ENCODE measurements at regions not wholly inside any gene's neighbourhood (a gene's known extent, or its start where the extent isn't known, plus 50 kb on each side); places are given as distances from the start of the nearest gene placed in this dataset.

DNA sequence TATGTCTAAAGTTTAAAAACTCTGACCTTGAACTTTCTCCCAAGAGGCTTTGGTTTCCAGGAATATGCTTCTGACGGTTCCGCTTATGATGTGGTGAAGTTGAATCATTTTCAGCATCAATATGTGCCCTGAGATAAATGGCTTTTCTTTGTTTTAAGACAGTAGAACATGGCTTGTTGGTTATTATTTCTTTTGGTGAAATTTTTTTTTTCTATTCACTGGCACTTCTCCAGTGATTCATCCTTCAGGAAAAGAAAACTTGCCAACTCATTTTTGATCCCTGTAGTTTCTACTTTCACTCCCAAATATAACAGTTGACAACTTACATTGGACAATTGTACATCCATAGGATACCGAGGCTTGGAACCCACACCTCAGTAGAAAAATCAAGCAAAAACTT is 1301.2 kb upstream of the FLRT2 start:
- H3K4me1 Mint-ChIP-seq (ENCODE audit: unreplicated experiment): peaks cover 11% of the 10 kb centered on the region
- H3K27ac Mint-ChIP-seq (ENCODE audit: unreplicated experiment): no peak overlapping the region
- TF ChIP-seq, protein P1, sequence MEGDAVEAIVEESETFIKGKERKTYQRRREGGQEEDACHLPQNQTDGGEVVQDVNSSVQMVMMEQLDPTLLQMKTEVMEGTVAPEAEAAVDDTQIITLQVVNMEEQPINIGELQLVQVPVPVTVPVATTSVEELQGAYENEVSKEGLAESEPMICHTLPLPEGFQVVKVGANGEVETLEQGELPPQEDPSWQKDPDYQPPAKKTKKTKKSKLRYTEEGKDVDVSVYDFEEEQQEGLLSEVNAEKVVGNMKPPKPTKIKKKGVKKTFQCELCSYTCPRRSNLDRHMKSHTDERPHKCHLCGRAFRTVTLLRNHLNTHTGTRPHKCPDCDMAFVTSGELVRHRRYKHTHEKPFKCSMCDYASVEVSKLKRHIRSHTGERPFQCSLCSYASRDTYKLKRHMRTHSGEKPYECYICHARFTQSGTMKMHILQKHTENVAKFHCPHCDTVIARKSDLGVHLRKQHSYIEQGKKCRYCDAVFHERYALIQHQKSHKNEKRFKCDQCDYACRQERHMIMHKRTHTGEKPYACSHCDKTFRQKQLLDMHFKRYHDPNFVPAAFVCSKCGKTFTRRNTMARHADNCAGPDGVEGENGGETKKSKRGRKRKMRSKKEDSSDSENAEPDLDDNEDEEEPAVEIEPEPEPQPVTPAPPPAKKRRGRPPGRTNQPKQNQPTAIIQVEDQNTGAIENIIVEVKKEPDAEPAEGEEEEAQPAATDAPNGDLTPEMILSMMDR (IDR thresholded peaks at IDR 0.05): no peak
- DNase-seq (ENCODE audit: extremely low spot score, unreplicated experiment): no peak
- no peaks in the 10 kb centered on the region for H3K27me3 Mint-ChIP-seq (ENCODE audit: unreplicated experiment)
- H3K36me3 Mint-ChIP-seq (ENCODE audit: unreplicated experiment): no peaks in the 10 kb centered on the region
- H3K4me3 Mint-ChIP-seq (ENCODE audit: unreplicated experiment): no peak overlapping the region
- H3K9me3 Mint-ChIP-seq (ENCODE audit: unreplicated experiment): no peaks in the 10 kb centered on the region

DNA sequence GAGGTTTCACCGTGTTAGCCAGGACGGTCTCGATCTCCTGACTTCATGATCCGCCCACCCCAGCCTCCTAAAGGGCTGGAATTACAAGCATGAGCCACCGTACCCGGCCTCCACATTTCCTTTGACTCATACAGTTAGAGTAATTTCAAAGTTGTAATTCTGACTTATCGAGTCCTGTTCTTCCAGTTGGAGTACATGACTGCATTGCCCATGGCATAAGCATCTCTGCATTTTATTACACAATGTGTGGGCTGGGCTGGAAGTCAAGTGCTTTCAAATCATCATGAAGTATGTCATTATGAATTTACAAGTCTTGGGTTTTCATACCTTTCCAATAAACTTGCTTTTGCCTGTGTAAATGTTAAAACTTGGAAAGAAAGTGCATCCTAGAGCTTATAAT is 1295.7 kb upstream of the FLRT2 start:
- Mint-ChIP-seq H3K27ac (ENCODE audit: unreplicated experiment) (no peak overlapping the region), H3K36me3 (ENCODE audit: unreplicated experiment) (no peaks in the 10 kb centered on the region), H3K4me1 (ENCODE audit: unreplicated experiment) (peaks cover 8% of the 10 kb centered on the region), H3K9me3 (ENCODE audit: unreplicated experiment) (no peaks in the 10 kb centered on the region), H3K4me3 (ENCODE audit: unreplicated experiment) (no peak overlapping the region), H3K27me3 (ENCODE audit: unreplicated experiment) (no peaks in the 10 kb centered on the region)
- TF ChIP-seq, protein P1 (IDR thresholded peaks at IDR 0.05): no peak
- no peak for DNase-seq (ENCODE audit: extremely low spot score, unreplicated experiment)

DNA sequence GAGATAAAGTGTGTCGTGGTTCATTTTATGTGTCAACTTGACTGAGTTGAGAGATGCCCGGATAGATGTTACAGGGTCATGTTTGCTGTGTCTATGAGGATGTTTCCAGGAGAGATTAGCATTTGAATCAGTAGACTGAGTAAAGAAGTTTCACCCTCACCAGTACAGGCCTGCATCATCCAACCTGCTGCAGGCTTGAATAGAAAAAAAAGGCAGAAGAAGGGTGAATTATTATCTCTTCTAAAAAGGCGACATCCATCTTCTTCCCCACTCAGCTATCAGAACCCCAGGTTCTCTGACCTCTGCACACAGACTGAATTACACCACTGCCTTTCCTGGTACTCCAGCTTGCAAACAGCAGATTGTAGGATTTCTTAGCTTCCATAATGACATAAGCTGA is 1293.7 kb upstream of the FLRT2 start:
- Mint-ChIP-seq H3K4me3 (ENCODE audit: unreplicated experiment) (no peak overlapping the region), H3K4me1 (ENCODE audit: unreplicated experiment) (peaks cover 11% of the 10 kb centered on the region), H3K27ac (ENCODE audit: unreplicated experiment) (no peak overlapping the region), H3K36me3 (ENCODE audit: unreplicated experiment) (no peaks in the 10 kb centered on the region), H3K9me3 (ENCODE audit: unreplicated experiment) (no peaks in the 10 kb centered on the region), H3K27me3 (ENCODE audit: unreplicated experiment) (no peaks in the 10 kb centered on the region)
- TF ChIP-seq, protein P1 (IDR thresholded peaks at IDR 0.05): no peak
- DNase-seq (ENCODE audit: extremely low spot score, unreplicated experiment): no peak

DNA sequence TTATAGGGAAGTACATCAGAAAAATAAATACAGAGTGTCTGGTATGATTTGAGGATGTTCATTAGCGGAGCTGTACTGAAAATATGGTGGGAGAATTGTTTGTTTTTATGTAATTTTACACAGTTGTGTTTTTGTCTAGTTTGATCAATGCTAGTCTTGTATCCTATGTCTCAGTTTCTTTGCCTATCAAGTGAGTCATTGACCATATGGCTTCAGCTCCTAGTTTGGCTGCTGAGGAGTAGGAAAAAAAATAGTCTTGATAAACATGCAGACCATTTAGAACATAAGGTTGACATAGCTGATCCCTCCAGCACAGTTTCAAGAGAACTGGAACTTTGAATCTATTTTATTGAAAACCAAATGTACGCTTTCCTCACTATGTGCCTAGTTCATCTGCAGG is 1292.1 kb upstream of the FLRT2 start:
- Mint-ChIP-seq H3K9me3 (ENCODE audit: unreplicated experiment) (no peaks in the 10 kb centered on the region), H3K36me3 (ENCODE audit: unreplicated experiment) (no peaks in the 10 kb centered on the region)
- no peak for DNase-seq (ENCODE audit: extremely low spot score, unreplicated experiment)

DNA sequence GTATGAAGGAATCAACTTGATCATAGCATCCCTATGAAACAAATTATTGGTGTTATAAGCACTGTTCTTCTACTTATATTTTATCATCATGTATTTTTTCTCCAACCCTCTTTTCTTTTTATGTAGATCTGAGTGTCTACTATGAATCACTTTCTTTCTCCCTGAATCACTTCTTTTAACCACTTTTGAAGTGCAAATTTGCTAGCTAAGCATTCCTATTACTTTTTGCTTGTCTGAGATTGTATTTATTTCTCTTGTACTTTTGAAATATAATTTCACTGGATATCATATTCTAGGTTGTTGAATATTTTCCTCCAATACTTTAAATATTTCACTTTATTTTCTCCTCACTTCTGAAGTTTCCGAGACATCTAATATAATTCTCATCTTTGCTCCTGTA is 1282.3 kb upstream of the FLRT2 start:
- no peaks in the 10 kb centered on the region for H3K27me3 Mint-ChIP-seq (ENCODE audit: unreplicated experiment)
- DNase-seq (ENCODE audit: extremely low spot score, unreplicated experiment): no peak
- H3K27ac Mint-ChIP-seq (ENCODE audit: unreplicated experiment): no peak overlapping the region
- TF ChIP-seq, protein P1 (IDR thresholded peaks at IDR 0.05): no peak
- H3K4me3 Mint-ChIP-seq (ENCODE audit: unreplicated experiment): no peak overlapping the region
- peaks cover 19% of the 10 kb centered on the region for H3K4me1 Mint-ChIP-seq (ENCODE audit: unreplicated experiment)
- no peaks in the 10 kb centered on the region for H3K9me3 Mint-ChIP-seq (ENCODE audit: unreplicated experiment)
- no peaks in the 10 kb centered on the region for H3K36me3 Mint-ChIP-seq (ENCODE audit: unreplicated experiment)

More for the DNA sequence above, 1292.1 kb upstream of the FLRT2 start:
- TF ChIP-seq, protein P1 (IDR thresholded peaks at IDR 0.05): no peak
- Mint-ChIP-seq H3K27me3 (ENCODE audit: unreplicated experiment) (no peaks in the 10 kb centered on the region), H3K4me1 (ENCODE audit: unreplicated experiment) (peaks cover 11% of the 10 kb centered on the region), H3K27ac (ENCODE audit: unreplicated experiment) (no peak overlapping the region), H3K4me3 (ENCODE audit: unreplicated experiment) (no peak overlapping the region)

Data from osteocyte (in vitro differentiated cells).